ENCODE measurements at regions not wholly inside any gene's neighbourhood (a gene's known extent, or its start where the extent isn't known, plus 50 kb on each side); places are given as distances from the start of the nearest gene placed in this dataset.
"Not testable (repeated sequence)": the region's sequence is repeated elsewhere in the genome, so short reads cannot be mapped to it uniquely, and the experiment has no call there.

GRCh38 chr5:154647114-154647760, 107.9 kb upstream of the LARP1 start:
- peak; percentile 67 for DNase-seq (ENCODE audit: extremely low spot score)
- no peak for TF ChIP-seq CTCF (IDR thresholded peaks at IDR 0.05; ENCODE audit: control extremely low read depth, extremely low read depth, low read depth, missing control alignments)
- CTCF ChIA-PET: interaction anchor here (1.0 to 6.2 kb wide), 4 partner anchors 181 to 672 kb away, joined by 3 to 36 read pairs (median 3); no protein-coding TSS in a partner anchor
- POLR2A ChIA-PET: no interaction called here

- TF ChIP-seq CTCF (IDR thresholded peaks at IDR 0.05; ENCODE audit: control extremely low read depth, extremely low read depth, low read depth, missing control alignments): no peak
- POLR2A ChIA-PET: no interaction called here
- CTCF ChIA-PET: interaction anchor here (1.0 to 6.2 kb wide), 3 partner anchors 180 to 671 kb away, joined by 3 to 36 read pairs (median 3); no protein-coding TSS in a partner anchor
- DNase-seq (ENCODE audit: extremely low spot score): no peak
Observed at GRCh38 chr5:154646745-154647113, 108.4 kb upstream of the LARP1 start.

GRCh38 chr5:154644745-154645411, 110.3 kb upstream of the LARP1 start:
- TF ChIP-seq CTCF (IDR thresholded peaks at IDR 0.05; ENCODE audit: control extremely low read depth, extremely low read depth, low read depth, missing control alignments): no peak
- POLR2A ChIA-PET: no interaction called here
- DNase-seq (ENCODE audit: extremely low spot score): no peak
- CTCF ChIA-PET: no interaction called here

- POLR2A ChIA-PET: no interaction called here
- peak; percentile 41 for TF ChIP-seq CTCF (IDR thresholded peaks at IDR 0.05; ENCODE audit: control extremely low read depth, extremely low read depth, low read depth, missing control alignments)
- DNase-seq (ENCODE audit: extremely low spot score): no peak
- CTCF ChIA-PET: interaction anchor here (1.3 to 1.6 kb wide), 5 partner anchors 10 to 668 kb away, joined by 3 to 5 read pairs (median 5); no protein-coding TSS in a partner anchor
Observed at GRCh38 chr5:154642499-154643245, 112.5 kb upstream of the LARP1 start.

GRCh38 chr5:154640213-154640831, 114.9 kb upstream of the LARP1 start:
- CTCF ChIA-PET: interaction anchor here (0.9 to 1.3 kb wide), 9 partner anchors 10 to 665 kb away, joined by 3 to 12 read pairs (median 4); no protein-coding TSS in a partner anchor
- POLR2A ChIA-PET: not testable (repeated sequence)

GRCh38 chr5:154636786-154637185, 118.4 kb upstream of the LARP1 start:
- CTCF ChIA-PET: interaction anchor here (1.5 kb wide), 1 partner anchor 167 kb away, joined by 3 read pairs; no protein-coding TSS in a partner anchor
- POLR2A ChIA-PET: not testable (repeated sequence)

More at GRCh38 chr5:154640213-154640831, 114.9 kb upstream of the LARP1 start:
- peak; percentile 44 for TF ChIP-seq CTCF (IDR thresholded peaks at IDR 0.05; ENCODE audit: control extremely low read depth, extremely low read depth, low read depth, missing control alignments)
- DNase-seq (ENCODE audit: extremely low spot score): not testable (repeated sequence)

GRCh38 chr5:154636271-154636670, 118.9 kb upstream of the LARP1 start:
- POLR2A ChIA-PET; DNase-seq (ENCODE audit: extremely low spot score): not testable (repeated sequence)
- CTCF ChIA-PET: interaction anchor here (1.5 kb wide), 1 partner anchor 166 kb away, joined by 3 read pairs; no protein-coding TSS in a partner anchor

More at GRCh38 chr5:154636786-154637185, 118.4 kb upstream of the LARP1 start:
- DNase-seq (ENCODE audit: extremely low spot score): not testable (repeated sequence)

- CTCF ChIA-PET: interaction anchor here (1.3 kb wide), 1 partner anchor 17 kb away, joined by 4 read pairs; no protein-coding TSS in a partner anchor
- POLR2A ChIA-PET; DNase-seq (ENCODE audit: extremely low spot score): not testable (repeated sequence)
Observed at GRCh38 chr5:154633744-154634143, 121.4 kb upstream of the LARP1 start.
